ENCODE measurements at regions not wholly inside any gene's neighbourhood (a gene's known extent, or its start where the extent isn't known, plus 50 kb on each side); places are given as distances from the start of the nearest gene placed in this dataset.
"Not testable (repeated sequence)": the region's sequence is repeated elsewhere in the genome, so short reads cannot be mapped to it uniquely, and the experiment has no call there.

DNA sequence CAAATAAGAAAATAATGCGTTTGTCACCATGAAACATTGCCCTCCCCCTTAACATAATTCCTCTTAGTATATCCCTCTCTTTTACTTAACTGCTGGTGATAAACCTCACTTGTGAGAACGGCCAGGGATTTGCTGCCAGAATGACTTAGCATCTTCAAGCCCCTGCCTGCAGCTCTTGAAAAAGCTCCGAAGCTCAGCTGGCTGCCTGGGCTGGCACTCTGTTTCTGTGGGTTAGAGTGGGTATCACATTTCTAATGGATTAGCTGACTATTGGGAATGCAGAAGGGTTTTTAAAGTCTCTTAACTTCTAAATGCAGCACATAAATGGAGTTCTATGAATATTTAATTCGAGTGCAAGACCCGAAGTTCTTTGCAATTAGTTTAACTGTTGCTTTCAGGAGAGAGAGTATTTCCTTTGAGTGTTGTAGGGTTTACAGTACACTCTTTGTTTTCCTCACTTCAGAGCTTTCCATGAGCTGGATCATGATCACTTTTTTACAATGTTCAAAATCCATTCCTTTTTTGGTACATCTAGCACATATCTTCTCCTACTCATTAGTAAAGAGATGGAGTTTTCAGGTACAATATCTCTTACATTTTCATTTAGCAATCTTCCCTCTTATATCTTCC, 124.7 kb upstream of the RBMS3 start:
- no peak for DNase-seq

GRCh38 chr3:29164825-29165224, 116.0 kb upstream of the RBMS3 start:
- no peak for DNase-seq

DNA sequence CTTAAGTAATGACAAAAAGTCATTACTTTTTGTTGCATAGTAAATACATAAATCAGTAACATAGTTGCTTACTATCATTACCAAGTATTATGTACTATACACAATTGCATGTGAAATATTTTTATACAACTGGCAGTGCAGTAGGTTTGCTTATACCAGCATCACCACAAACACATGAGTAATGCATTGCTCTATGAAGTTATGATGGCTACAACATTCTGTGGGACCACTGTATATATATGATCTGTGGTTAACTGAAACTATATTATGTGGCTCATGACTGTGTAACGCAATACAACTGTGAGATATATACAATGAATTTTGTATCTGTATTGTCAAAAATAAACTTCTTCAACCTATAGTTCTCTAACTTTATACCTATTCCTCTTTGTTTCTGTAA, 113.7 kb upstream of the RBMS3 start:
- no peak for DNase-seq

DNA sequence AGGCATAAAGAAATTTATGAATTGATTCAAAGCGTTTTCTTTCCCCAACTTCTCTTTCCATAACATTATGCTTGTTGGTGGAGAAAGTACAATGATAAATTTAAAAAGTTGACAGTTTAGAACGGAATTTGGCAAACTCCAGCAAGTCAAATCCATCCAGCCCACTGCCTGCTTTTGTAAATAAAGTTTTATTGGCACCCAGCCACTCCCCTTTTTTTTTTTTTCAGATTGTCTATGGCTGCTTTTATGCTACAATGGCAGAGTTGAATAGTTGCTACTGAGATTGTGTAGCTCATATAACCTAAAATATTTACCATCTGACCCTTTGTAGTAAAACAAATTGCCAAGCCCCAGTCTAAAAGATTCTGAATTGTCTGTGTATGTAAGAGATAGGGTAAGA, 112.8 kb upstream of the RBMS3 start:
- DNase-seq: no peak

- no peak for DNase-seq
Measured at GRCh38 chr3:29168696-29169095, 112.2 kb upstream of the RBMS3 start.

GRCh38 chr3:29169451-29169850, 111.4 kb upstream of the RBMS3 start:
- no peak for DNase-seq

- no peak for DNase-seq
Measured at GRCh38 chr3:29171043-29171990, 109.6 kb upstream of the RBMS3 start.

GRCh38 chr3:29176501-29176900, 104.4 kb upstream of the RBMS3 start:
- DNase-seq: no peak

GRCh38 chr3:29178809-29179793, 101.8 kb upstream of the RBMS3 start:
- no peak for DNase-seq

DNA sequence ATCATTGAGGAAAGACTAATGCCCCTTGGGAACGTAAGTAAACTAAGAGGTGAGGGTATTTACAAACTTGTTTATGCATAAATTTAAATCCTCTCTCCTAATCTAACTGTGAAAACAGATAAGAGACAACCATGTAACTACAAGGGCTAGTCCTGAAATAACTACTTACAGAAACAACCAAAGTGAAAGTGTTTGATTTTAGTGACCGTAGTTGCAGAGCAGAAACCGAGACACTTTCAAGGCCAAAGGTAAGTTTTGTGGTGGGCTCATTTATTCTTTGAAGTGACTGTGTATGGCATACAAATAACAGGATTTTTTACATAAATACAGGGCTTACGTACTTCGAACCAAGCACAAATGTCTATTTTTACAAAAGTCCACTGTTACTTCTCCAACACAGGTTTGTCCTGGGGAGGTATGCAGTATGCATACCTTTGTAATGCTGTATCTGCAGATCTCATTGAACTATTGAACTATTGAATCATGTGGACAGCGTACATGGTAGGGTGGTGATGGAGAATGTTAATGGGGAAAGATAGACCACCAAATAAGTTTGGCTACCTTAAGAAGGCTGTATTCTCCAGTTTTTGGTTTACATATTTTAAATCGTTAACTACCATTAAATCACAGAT, 99.6 kb upstream of the RBMS3 start:
- DNase-seq: no peak

- DNase-seq: no peak
Measured at GRCh38 chr3:29181872-29182271, 99.0 kb upstream of the RBMS3 start.

GRCh38 chr3:29182828-29183227, 98.0 kb upstream of the RBMS3 start:
- not testable (repeated sequence) for DNase-seq

DNA sequence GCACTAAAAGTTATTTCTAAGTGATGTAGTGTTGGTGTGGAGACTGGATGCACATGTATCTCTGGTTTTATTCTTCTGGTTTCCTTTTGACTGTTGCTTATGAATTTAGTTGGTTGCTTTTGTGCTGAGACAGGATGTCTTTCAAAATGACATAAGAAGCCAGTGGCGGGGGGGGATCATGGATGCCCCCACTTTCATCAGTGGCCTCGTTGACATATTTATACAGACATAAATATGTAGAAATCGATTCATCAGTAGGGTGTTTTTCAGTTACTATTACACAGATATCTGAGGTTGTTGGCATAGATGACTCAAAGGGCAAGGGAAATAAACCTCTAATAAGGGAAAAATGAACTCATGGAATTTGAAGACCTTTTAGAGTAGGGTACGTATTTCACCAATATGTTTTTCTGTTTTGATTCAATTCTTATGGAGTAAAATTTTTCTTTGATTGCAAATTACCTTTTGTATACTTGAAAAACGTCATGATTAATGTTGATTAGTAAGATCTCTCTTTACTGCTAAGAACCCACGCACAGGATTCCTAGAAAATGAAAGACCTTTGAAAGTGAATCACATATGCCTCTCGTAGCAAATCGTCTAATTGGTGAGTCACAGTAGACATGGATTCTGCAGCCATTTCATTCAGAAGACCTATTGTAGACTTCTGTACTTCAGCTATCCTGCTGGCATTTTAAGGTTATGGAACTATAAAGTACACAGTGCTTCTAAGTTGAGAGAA, 97.4 kb upstream of the RBMS3 start:
- DNase-seq: no peak

DNA sequence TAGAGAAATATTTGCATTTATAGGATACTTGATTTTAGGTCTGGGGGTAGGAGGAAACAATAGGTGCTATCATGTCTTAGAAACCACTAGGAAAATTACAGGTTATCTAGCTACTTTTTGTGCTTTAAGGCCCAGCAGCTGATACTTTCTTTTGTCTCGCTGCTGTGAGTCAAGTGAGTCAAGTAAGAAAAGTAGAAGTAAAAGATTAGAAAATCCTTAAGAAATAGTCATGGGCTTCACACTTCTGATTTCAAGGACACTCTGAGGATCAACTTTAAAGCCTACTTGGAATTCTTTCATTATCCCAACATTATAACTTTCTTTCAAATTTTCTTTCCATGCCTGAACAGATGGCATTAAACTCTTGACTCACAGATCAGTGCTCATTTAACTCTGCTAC, 95.2 kb upstream of the RBMS3 start:
- DNase-seq: no peak

DNA sequence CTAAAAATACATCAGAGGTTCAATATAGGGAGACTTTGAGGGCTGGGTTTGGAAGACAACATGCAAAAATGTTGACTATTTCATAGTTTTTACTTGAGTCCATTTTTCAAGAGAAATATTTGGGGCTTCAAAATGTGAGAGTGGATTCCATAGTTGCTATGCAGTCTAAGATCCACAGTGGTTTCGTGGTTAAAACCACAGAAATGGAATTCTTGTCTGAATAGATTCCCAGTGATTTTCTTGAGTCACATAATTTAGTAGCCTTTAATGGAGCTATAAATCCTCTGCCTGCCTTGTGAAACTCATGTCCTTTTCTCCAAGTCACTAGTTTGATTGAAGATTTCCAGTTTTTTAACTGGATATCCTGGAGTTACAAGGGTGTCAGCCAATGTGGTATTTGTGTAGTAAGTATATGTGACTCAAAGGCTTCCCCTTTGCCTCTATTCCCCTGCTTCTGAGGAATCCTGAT, 94.7 kb upstream of the RBMS3 start:
- no peak for DNase-seq

- no peak for DNase-seq
Measured at GRCh38 chr3:29186982-29187725, 93.7 kb upstream of the RBMS3 start.

DNA sequence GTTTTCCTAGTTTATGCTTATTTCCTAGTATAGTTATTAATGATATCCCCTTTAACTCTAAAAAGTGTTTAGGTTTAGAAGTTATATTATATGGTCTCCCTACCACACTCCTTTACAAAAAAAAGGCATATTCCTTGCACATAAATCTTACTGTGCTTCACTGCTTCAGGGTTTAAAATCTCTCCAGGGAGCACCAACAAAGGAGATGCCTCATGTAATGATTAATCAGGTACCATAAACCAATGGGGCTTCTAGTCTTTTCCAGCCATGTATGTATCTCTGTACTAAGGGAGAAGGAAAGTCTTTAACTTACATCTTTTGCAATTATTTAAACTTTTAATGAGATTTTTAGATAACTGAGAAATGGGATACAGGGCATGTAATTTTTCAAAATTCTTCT, 91.5 kb upstream of the RBMS3 start:
- DNase-seq: no peak

GRCh38 chr3:29194139-29194538, 86.7 kb upstream of the RBMS3 start:
- no peak for DNase-seq

- DNase-seq: no peak
Measured at GRCh38 chr3:29195056-29195455, 85.8 kb upstream of the RBMS3 start.

- DNase-seq: no peak
Measured at GRCh38 chr3:29201604-29202003, 79.3 kb upstream of the RBMS3 start.

GRCh38 chr3:29202378-29202777, 78.5 kb upstream of the RBMS3 start:
- no peak for DNase-seq
